ENCODE measurements at regions not wholly inside any gene's neighbourhood (a gene's known extent, or its start where the extent isn't known, plus 50 kb on each side); places are given as distances from the start of the nearest gene placed in this dataset.
A peak's percentile ranks its signal among the peaks of the same experiment; 100 is the strongest.

DNA sequence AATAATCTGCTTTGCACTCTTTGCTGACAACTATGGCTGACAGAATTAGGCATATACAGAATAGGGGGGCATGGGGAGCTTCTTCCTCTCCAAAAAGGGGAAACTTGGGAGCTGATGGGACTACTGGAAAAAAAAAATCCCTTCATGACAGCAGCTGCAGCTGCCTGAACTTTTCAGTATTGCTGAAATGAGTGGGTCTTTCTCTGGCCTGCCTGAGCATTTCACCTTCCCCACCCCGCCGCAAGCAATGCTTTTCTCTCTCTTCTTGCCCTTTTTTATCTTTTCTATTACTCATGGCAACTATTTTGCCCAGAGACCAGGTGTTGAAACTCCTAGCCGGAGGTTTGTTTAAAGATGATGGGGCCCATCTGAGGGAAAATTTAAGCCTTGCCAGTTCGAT, 244.9 kb downstream of the SEMA3D start:
- Histone ChIP-seq H3K9me3 (ENCODE audit: severe bottlenecking) (peaks cover 2% of the 10 kb centered on the region), H3K27ac (ENCODE audit: poor library complexity, severe bottlenecking) (no peak overlapping the region), H3K4me1 (ENCODE audit: insufficient read depth, poor library complexity, severe bottlenecking) (no peaks in the 10 kb centered on the region), H3K27me3 (ENCODE audit: insufficient read depth, poor library complexity, severe bottlenecking) (no peaks in the 10 kb centered on the region), H3K4me3 (ENCODE audit: severe bottlenecking) (no peak overlapping the region), H3K36me3 (ENCODE audit: low read depth) (no peaks in the 10 kb centered on the region)
- TF ChIP-seq, protein P1, sequence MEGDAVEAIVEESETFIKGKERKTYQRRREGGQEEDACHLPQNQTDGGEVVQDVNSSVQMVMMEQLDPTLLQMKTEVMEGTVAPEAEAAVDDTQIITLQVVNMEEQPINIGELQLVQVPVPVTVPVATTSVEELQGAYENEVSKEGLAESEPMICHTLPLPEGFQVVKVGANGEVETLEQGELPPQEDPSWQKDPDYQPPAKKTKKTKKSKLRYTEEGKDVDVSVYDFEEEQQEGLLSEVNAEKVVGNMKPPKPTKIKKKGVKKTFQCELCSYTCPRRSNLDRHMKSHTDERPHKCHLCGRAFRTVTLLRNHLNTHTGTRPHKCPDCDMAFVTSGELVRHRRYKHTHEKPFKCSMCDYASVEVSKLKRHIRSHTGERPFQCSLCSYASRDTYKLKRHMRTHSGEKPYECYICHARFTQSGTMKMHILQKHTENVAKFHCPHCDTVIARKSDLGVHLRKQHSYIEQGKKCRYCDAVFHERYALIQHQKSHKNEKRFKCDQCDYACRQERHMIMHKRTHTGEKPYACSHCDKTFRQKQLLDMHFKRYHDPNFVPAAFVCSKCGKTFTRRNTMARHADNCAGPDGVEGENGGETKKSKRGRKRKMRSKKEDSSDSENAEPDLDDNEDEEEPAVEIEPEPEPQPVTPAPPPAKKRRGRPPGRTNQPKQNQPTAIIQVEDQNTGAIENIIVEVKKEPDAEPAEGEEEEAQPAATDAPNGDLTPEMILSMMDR (IDR thresholded peaks at IDR 0.05; ENCODE audit: poor library complexity, severe bottlenecking), result no peak
- DNase-seq (ENCODE audit: low spot score), result no peak
- ATAC-seq (ENCODE audit: low read depth), result no peak

DNA sequence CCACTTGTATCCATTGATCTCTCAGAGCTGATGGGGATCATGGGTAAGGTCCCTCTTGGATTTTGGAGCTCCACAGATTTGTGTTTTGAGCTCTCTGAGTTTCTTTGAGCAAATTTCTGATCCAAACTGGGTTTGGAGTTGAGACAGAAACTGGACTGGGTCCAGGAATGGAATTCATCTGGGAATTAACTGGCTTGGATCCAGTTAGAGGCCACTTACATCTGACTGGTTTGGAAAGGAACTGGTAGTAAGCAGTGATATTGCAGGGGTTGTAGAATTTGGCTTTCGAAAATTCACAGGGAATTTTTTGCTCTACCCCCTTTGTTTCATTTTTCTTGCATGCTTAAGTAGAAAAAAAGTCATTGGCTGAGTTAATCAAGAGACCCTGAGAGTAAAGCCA, 245.6 kb downstream of the SEMA3D start:
- no peaks in the 10 kb centered on the region for H3K4me1 ChIP-seq (ENCODE audit: insufficient read depth, poor library complexity, severe bottlenecking)
- DNase-seq (ENCODE audit: low spot score) (no peak), ATAC-seq (ENCODE audit: low read depth) (no peak)
- peaks cover 2% of the 10 kb centered on the region for H3K9me3 ChIP-seq (ENCODE audit: severe bottlenecking)
- no peak overlapping the region for H3K4me3 ChIP-seq (ENCODE audit: severe bottlenecking)
- no peaks in the 10 kb centered on the region for H3K36me3 ChIP-seq (ENCODE audit: low read depth)
- TF ChIP-seq, protein P1 (IDR thresholded peaks at IDR 0.05; ENCODE audit: poor library complexity, severe bottlenecking), result no peak
- H3K27me3 ChIP-seq (ENCODE audit: insufficient read depth, poor library complexity, severe bottlenecking), result no peaks in the 10 kb centered on the region
- no peak overlapping the region for H3K27ac ChIP-seq (ENCODE audit: poor library complexity, severe bottlenecking)

DNA sequence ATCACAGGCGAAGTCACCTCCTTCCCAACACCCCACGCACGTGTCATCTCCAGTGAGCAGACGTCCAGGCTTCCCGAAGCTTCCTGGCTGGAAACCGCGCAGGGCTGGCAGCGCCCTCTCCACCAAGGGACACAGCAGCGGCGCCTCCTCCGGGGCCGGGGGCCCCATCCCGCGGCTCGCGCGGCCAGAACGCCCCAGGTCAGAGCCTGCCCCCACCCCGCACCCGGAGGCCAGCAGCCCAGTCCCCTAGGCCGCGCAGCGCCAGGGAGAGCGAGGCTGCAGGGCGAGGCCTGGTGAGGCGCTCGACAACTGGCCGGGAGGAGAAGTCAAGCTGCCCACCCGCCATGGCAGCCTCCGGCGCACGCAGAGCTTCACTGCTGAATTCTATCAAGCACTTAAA, 247.0 kb downstream of the SEMA3D start:
- TF ChIP-seq, protein P1 (IDR thresholded peaks at IDR 0.05; ENCODE audit: poor library complexity, severe bottlenecking), result no peak
- ATAC-seq (ENCODE audit: low read depth) (no peak), DNase-seq (ENCODE audit: low spot score) (peak; percentile 53)
- H3K4me1 ChIP-seq (ENCODE audit: insufficient read depth, poor library complexity, severe bottlenecking), result no peaks in the 10 kb centered on the region
- no peaks in the 10 kb centered on the region for H3K36me3 ChIP-seq (ENCODE audit: low read depth)
- no peak overlapping the region for H3K4me3 ChIP-seq (ENCODE audit: severe bottlenecking)
- H3K27ac ChIP-seq (ENCODE audit: poor library complexity, severe bottlenecking), result no peak overlapping the region
- H3K27me3 ChIP-seq (ENCODE audit: insufficient read depth, poor library complexity, severe bottlenecking), result no peaks in the 10 kb centered on the region
- peaks cover 2% of the 10 kb centered on the region for H3K9me3 ChIP-seq (ENCODE audit: severe bottlenecking)

DNA sequence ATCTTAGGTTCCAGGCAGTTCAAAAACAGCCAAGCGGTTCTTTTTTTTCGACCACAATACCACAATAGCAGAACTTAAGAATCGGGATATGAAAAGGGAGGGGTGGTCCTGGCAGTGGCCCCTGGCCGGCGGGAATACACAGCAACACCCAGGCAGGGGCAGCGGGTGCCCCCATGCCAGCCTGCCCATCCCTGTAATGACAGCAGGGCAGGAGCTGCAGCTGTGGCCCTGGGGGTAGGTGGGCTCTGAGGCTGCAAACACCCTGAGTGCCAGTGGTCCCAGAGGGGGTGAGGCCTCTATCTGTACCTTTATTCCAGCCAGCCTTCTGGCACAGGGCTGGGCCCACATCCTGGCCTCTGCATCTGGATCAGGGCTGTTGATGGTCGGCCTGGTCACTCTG, 247.4 kb downstream of the SEMA3D start:
- Histone ChIP-seq H3K4me1 (ENCODE audit: insufficient read depth, poor library complexity, severe bottlenecking) (no peaks in the 10 kb centered on the region), H3K27ac (ENCODE audit: poor library complexity, severe bottlenecking) (no peak overlapping the region), H3K4me3 (ENCODE audit: severe bottlenecking) (no peak overlapping the region), H3K36me3 (ENCODE audit: low read depth) (no peaks in the 10 kb centered on the region), H3K27me3 (ENCODE audit: insufficient read depth, poor library complexity, severe bottlenecking) (no peaks in the 10 kb centered on the region), H3K9me3 (ENCODE audit: severe bottlenecking) (peaks cover 2% of the 10 kb centered on the region)
- ATAC-seq (ENCODE audit: low read depth) (no peak), DNase-seq (ENCODE audit: low spot score) (no peak)
- TF ChIP-seq, protein P1 (IDR thresholded peaks at IDR 0.05; ENCODE audit: poor library complexity, severe bottlenecking), result no peak

DNA sequence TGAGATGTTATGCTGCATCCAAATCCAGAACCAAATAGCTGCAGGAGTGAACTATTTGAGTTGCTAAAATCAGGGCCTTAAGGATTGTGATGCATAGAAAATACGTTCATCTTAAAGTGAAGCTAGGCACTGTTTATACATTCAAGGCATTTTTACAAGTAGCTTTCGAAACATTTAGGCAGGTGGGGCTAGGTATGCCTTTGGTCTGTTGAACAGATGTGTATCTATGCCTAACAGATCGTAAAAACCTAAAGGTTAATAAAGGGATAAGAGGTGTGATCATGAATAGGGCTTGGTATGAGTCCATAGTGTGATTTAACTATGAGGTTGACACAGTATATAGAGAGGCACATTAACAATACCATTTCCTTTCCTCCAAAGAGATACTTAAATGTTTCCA, 262.5 kb downstream of the SEMA3D start:
- H3K4me3 ChIP-seq (ENCODE audit: severe bottlenecking), result no peak overlapping the region
- TF ChIP-seq, protein P1 (IDR thresholded peaks at IDR 0.05; ENCODE audit: poor library complexity, severe bottlenecking), result no peak
- ATAC-seq (ENCODE audit: low read depth), result no peak
- H3K36me3 ChIP-seq (ENCODE audit: low read depth), result no peaks in the 10 kb centered on the region
- H3K27ac ChIP-seq (ENCODE audit: poor library complexity, severe bottlenecking), result no peak overlapping the region
- H3K4me1 ChIP-seq (ENCODE audit: insufficient read depth, poor library complexity, severe bottlenecking), result no peaks in the 10 kb centered on the region
- H3K27me3 ChIP-seq (ENCODE audit: insufficient read depth, poor library complexity, severe bottlenecking), result no peaks in the 10 kb centered on the region
- DNase-seq (ENCODE audit: low spot score), result no peak
- no peaks in the 10 kb centered on the region for H3K9me3 ChIP-seq (ENCODE audit: severe bottlenecking)

Measured in RWPE2 (cell line).